ENCODE measurements at regions not wholly inside any gene's neighbourhood (a gene's known extent, or its start where the extent isn't known, plus 50 kb on each side); places are given as distances from the start of the nearest gene placed in this dataset.

- H3K4me3 ChIP-seq (ENCODE audit: low read depth, low read length), result no peak overlapping the region
- TF ChIP-seq CTCF (IDR thresholded peaks at IDR 0.05; ENCODE audit: low read depth, low read length), result no peak
- no peak for DNase-seq (ENCODE audit: low read depth, low spot score)
- in situ Hi-C loops (cut with HindIII; ENCODE audit: low sequenced_read_pairs), result no loop called here
These were observed 225.3 kb downstream of the MAGEB17 start for GRCh38 chrX:16392597-16392996.

GRCh38 chrX:16394290-16394689, 227.0 kb downstream of the MAGEB17 start:
- DNase-seq (ENCODE audit: low read depth, low spot score), result no peak
- H3K4me3 ChIP-seq (ENCODE audit: low read depth, low read length), result no peak overlapping the region
- in situ Hi-C loops (cut with HindIII; ENCODE audit: low sequenced_read_pairs), result no loop called here
- no peak for TF ChIP-seq CTCF (IDR thresholded peaks at IDR 0.05; ENCODE audit: low read depth, low read length)

- in situ Hi-C loops (cut with HindIII; ENCODE audit: low sequenced_read_pairs), result no loop called here
- H3K4me3 ChIP-seq (ENCODE audit: low read depth, low read length), result no peak overlapping the region
- no peak for DNase-seq (ENCODE audit: low read depth, low spot score)
- no peak for TF ChIP-seq CTCF (IDR thresholded peaks at IDR 0.05; ENCODE audit: low read depth, low read length)
These were observed 236.5 kb downstream of the MAGEB17 start for GRCh38 chrX:16403808-16404207.

- in situ Hi-C loops (cut with HindIII; ENCODE audit: low sequenced_read_pairs), result no loop called here
- H3K4me3 ChIP-seq (ENCODE audit: low read depth, low read length), result no peak overlapping the region
- no peak for TF ChIP-seq CTCF (IDR thresholded peaks at IDR 0.05; ENCODE audit: low read depth, low read length)
- no peak for DNase-seq (ENCODE audit: low read depth, low spot score)
These were observed 233.4 kb upstream of the S100G start for GRCh38 chrX:16416588-16416987.

GRCh38 chrX:16418650-16419049, 231.3 kb upstream of the S100G start:
- DNase-seq (ENCODE audit: low read depth, low spot score), result no peak
- H3K4me3 ChIP-seq (ENCODE audit: low read depth, low read length), result no peak overlapping the region
- in situ Hi-C loops (cut with HindIII; ENCODE audit: low sequenced_read_pairs), result no loop called here
- TF ChIP-seq CTCF (IDR thresholded peaks at IDR 0.05; ENCODE audit: low read depth, low read length), result no peak

- DNase-seq (ENCODE audit: low read depth, low spot score), result no peak
- in situ Hi-C loops (cut with HindIII; ENCODE audit: low sequenced_read_pairs), result no loop called here
- no peak for TF ChIP-seq CTCF (IDR thresholded peaks at IDR 0.05; ENCODE audit: low read depth, low read length)
- no peak overlapping the region for H3K4me3 ChIP-seq (ENCODE audit: low read depth, low read length)
These were observed 222.3 kb upstream of the S100G start for GRCh38 chrX:16427668-16428067.

- in situ Hi-C loops (cut with HindIII; ENCODE audit: low sequenced_read_pairs), result no loop called here
- DNase-seq (ENCODE audit: low read depth, low spot score), result no peak
- no peak for TF ChIP-seq CTCF (IDR thresholded peaks at IDR 0.05; ENCODE audit: low read depth, low read length)
- H3K4me3 ChIP-seq (ENCODE audit: low read depth, low read length), result no peak overlapping the region
These were observed 220.6 kb upstream of the S100G start for GRCh38 chrX:16429406-16429805.

Measured in astrocyte of the spinal cord (primary cell).